NCI-H2081 treated with DMSO at 0.1 percent for 48 hours (cell line): ENCODE measurements at regions not wholly inside any gene's neighbourhood (a gene's known extent, or its start where the extent isn't known, plus 50 kb on each side); places are given as distances from the start of the nearest gene placed in this dataset.

ENCODE experiments used
- DNase-seq: peaks from one replicate; lab custom pipeline; 2025; lab: John Stamatoyannopoulos, UW

DNA sequence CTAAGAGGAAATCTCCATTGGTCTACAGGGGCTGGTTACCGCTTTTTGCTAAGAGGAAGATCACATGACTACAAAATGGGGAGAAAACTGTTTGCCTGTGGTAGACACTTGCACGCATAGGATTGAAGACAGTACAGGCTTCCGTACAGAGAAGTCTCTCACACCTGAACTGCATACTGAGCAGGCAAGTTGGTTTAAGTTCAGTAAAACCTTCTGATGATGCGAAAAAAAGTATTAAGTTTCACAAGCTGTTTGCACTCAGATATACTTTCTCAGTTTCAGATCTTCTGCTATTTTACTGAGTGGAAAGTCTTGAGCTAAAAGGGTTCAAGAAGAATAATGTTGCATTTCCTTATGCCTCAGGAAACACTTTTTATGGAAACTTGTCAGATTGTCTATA, 292.2 kb upstream of the MC4R start:
- DNase-seq, result no peak

- DNase-seq, result no peak
Observed at GRCh38 chr18:60667016-60667415, 294.4 kb upstream of the MC4R start.

GRCh38 chr18:60668583-60668982, 296.0 kb upstream of the MC4R start:
- DNase-seq, result no peak

GRCh38 chr18:60669938-60670337, 297.4 kb upstream of the MC4R start:
- DNase-seq, result no peak

DNA sequence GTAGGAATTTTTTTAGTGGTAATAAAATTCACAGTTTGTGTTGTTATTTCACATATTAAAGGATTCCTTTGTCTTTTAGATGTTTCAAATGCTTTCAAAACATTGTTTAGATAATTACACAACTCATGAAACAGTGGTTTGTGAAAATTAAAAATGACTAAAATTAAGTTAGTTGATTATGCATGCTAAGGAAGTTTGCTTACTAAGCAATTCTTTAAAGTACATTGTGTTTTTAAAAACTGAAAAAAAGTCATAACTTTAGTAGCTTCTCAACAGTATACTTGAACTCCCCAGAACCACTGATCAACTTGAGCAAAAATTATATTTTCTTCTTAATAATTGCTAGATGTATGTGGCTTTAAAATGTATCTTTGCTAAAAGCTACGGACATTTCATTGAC, 298.4 kb upstream of the MC4R start:
- no peak for DNase-seq

GRCh38 chr18:60675126-60675525, 302.6 kb upstream of the MC4R start:
- DNase-seq, result no peak

GRCh38 chr18:60675801-60676200, 303.2 kb upstream of the MC4R start:
- DNase-seq, result peak; percentile 7

DNA sequence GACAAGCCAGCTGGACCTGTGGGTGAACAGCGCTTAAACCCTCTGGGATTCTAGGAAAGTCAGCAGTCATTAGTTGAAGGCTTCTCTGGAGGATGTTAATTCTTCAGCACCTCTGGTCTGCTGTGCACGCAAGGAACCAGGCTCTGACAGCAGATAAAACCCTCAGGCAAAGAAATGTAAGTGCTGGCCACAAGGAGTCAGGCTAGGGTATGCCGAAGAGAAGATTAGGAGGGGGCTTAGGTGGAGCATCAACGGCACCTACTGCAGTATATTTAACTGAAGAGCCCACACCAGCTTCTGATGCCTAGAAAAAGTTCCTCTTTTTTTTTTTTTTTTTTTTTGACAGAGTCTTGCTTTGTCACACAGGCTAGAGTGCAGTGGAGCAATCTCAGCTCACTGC, 304.2 kb upstream of the MC4R start:
- DNase-seq, result no peak

- DNase-seq, result peak; percentile 23
Observed at GRCh38 chr18:60684843-60685513, 312.4 kb upstream of the MC4R start.

DNA sequence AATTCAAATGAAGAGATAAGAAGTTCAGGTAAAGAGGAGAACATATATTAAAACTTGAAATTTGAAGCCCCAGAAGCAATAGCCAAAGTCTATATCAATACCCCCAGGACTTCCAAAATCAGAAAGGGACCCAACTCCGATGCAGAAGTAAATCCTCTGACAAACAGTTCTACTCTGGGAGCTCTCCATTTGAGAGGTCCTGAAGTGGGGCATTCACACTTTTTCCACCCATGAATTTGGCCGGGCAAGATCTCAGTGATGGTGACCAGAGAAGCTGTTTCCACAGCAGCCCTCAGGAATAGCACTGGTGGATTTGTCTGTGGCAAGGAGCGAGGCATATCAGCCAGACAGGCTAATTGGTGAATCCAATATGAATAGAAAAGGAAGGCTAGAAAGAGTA, 313.6 kb upstream of the MC4R start:
- DNase-seq, result no peak

GRCh38 chr18:60691061-60691460, 318.5 kb upstream of the MC4R start:
- no peak for DNase-seq

GRCh38 chr18:60693426-60693825, 320.9 kb upstream of the MC4R start:
- DNase-seq, result no peak

DNA sequence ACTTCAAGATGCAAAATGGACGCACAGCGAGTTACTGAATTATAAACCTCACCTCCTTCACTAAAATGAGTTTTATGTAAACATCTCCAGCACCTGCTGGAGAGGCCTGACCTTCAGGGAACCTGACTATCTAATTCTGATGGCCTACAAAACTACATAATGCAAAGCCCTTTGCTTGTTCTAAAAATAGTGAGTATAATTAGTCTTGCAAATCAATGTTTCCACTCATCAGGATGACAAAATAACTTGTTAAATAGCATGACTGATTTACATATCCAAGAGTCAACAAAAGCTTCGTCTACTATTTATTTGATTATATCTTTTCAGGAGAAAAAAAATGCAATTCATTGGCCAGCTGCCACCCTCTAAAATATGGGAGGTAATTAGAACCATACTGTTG, 326.3 kb upstream of the MC4R start:
- peak; percentile 80 for DNase-seq

GRCh38 chr18:60722742-60723141, 350.2 kb upstream of the MC4R start:
- no peak for DNase-seq

DNA sequence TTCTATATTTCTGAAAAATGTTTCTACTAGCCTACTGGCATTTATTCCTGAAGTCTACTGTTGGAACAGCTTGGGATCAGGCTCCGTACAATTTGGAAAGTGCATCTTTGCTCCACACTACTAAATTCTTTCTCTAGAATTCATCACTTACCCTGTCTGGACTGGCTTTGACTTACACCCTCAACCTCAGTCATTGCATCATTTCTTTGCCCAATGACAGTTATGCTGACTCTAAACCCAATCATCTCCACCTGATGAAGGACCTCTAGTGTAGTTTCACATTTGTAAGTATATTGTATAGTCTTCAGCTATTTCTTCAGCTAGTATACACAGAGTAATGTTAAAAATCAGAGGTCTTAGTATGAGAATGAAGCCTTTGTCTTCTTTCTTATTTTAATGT, 359.6 kb upstream of the MC4R start:
- DNase-seq, result no peak

- DNase-seq, result no peak
Observed at GRCh38 chr18:60739212-60739611, 366.6 kb upstream of the MC4R start.

GRCh38 chr18:60740313-60740712, 367.7 kb upstream of the MC4R start:
- DNase-seq, result no peak

DNA sequence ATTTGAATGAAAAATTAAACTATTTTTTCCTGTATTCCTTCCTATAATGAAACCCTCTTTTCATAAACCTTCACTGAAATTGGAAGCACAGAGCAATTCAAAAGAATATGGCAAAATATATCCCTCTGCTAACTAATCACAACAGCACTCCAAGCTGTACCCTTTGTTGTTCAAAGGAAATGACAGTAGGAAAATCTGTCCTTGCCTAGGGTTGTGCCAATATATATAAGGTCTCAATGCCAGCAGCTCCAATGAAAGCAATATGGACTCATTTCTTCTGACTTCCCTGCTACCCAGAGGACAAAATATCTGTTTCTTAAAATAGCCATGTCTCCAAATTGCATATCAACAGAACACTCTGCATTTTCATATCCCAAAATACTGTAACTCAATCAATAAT, 373.9 kb upstream of the MC4R start:
- no peak for DNase-seq

DNA sequence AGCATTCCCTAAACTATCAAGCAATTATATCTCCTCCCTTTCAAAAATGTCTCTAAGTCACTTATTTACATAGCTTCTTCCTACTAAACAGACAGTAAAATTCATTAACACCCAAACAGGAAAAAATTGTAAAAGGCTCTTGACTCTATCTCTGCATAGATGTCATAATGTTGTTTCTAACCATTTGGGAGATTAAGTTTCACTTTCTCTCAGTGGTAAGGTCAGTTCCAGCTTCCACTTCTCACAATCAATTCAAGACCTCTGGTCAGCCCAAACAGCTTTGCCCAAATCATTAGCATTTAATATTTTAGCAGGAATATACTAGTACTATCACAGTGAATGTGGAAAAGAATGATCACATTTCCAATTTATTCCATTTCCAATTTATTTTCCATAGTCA, 374.3 kb upstream of the MC4R start:
- no peak for DNase-seq

DNA sequence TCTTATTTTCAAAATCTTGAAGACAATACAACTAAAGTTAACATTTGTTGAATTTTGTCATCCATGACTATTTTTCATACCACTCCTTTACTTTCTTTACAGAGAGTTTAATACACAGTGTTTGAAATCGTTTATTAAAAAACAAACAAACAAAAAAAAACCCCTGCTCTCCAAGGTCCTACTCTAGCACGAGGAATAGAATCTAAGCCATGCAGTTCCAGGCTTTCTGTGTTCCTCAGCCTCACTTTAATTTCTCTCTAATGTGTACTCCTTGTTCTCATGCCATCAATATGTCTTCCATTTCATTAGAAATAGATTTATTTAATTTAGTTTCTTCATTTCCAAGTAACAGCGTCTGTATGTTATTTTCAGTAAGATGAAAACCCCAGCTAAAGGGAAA, 381.2 kb upstream of the MC4R start:
- DNase-seq, result no peak

DNA sequence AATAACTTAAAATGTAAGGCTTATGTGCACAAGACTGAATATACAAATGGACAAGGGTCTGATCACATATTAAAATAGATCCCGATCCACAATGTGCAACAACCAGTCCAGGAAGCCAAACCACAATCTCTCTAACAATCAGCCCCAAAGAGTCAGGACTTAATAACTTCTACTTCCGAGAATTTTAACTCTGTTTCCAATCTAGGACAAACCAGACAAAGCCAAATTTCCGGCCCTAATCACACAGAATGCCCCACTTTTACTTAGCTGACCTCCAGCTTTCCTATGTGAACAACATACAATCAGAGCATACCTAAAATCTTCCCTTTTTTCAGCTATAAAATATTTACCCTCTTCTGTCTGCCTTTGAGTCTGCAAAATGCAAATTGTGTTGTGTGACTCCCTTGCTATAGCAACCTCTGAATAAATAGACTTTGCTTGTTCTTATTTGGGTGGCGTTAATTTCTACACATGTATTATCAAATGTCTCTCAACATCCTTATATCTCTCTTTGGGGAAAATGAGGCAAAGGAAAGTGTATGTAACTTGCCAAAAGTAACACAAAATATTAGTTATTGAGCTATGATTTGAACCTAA, 381.9 kb upstream of the MC4R start:
- no peak for DNase-seq

DNA sequence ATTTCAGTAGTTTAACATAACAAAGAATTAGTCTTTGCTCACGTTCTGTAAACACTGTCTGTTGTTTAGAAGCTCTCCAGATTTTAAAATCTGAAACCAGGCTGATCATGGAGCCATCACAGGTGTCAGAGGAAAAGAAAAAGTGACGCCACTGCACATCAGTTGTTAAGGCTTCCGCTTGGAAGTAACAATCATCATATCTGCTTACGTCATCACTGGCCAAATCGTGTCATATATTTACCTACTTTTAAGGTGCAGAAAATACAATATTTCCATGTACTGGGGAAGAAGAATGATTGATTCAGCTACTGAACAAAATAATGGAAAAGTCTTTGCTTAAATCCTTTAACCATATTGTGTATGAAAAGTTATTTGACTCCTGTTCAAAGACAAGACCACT, 382.6 kb upstream of the MC4R start:
- no peak for DNase-seq

GRCh38 chr18:60775978-60776377, 403.4 kb upstream of the MC4R start:
- DNase-seq, result no peak

DNA sequence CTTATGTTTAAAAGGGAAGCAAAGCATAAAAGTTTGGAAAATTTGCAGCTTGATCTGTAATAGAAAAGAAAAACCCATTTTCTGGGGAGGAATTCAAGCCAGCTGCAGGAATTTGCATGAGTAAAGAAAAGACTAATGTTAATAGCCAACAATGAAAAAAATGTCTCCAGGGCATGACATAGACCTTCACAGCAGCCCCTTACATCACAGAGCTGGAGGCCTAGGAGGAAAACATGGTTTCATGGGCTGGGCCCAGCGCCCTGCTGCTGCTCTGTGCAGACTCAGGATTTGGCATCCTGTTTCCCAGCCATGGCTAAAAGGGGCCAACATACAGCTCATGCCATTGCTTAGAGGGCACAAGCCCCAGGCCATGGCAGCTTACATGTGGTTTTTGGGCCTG, 411.6 kb upstream of the MC4R start:
- no peak for DNase-seq
